ENCODE measurements at regions not wholly inside any gene's neighbourhood (a gene's known extent, or its start where the extent isn't known, plus 50 kb on each side); places are given as distances from the start of the nearest gene placed in this dataset.
A peak's percentile ranks its signal among the peaks of the same experiment; 100 is the strongest.

GRCh38 chr21:36532769-36533467 is 53.0 kb upstream of the CLDN14 start:
- DNase-seq (ENCODE audit: low spot score in 2 of 2) (no peak), FAIRE-seq (no peak)

- FAIRE-seq (no peak), DNase-seq (ENCODE audit: low spot score in 2 of 2) (no peak)
Observed at GRCh38 chr21:36533468-36533848, 53.5 kb upstream of the CLDN14 start.

- FAIRE-seq: no peak
- DNase-seq (ENCODE audit: low spot score in 2 of 2): no peak
Observed at GRCh38 chr21:36534656-36535055, 54.7 kb upstream of the CLDN14 start.

GRCh38 chr21:36535618-36536241 is 55.8 kb upstream of the CLDN14 start:
- DNase-seq (ENCODE audit: low spot score in 2 of 2): no peak
- FAIRE-seq: no peak

GRCh38 chr21:36538761-36539160 is 58.8 kb upstream of the CLDN14 start:
- FAIRE-seq (no peak), DNase-seq (ENCODE audit: low spot score in 2 of 2) (no peak)

- FAIRE-seq (no peak), DNase-seq (ENCODE audit: low spot score in 2 of 2) (no peak)
Observed at GRCh38 chr21:36539434-36540150, 59.7 kb upstream of the CLDN14 start.

- no peak for DNase-seq (ENCODE audit: low spot score in 2 of 2)
- FAIRE-seq: no peak
Observed at GRCh38 chr21:36540700-36541099, 60.8 kb upstream of the CLDN14 start.

GRCh38 chr21:36541721-36542139 is 61.8 kb upstream of the CLDN14 start:
- DNase-seq (ENCODE audit: low spot score in 2 of 2) (no peak), FAIRE-seq (no peak)

- FAIRE-seq (no peak), DNase-seq (ENCODE audit: low spot score in 2 of 2) (no peak)
Observed at GRCh38 chr21:36542312-36543101, 62.6 kb upstream of the CLDN14 start.

- FAIRE-seq: no peak
Observed at GRCh38 chr21:36543924-36544323, 64.0 kb upstream of the CLDN14 start.

GRCh38 chr21:36544545-36544944 is 64.6 kb upstream of the CLDN14 start:
- DNase-seq (ENCODE audit: low spot score in 2 of 2): no peak
- FAIRE-seq: no peak

More at GRCh38 chr21:36543924-36544323, 64.0 kb upstream of the CLDN14 start:
- DNase-seq (ENCODE audit: low spot score in 2 of 2): no peak

- FAIRE-seq (no peak), DNase-seq (ENCODE audit: low spot score in 2 of 2) (no peak)
Observed at GRCh38 chr21:36545776-36546511, 66.0 kb upstream of the CLDN14 start.

GRCh38 chr21:36547464-36547863 is 67.5 kb upstream of the CLDN14 start:
- no peak for FAIRE-seq
- DNase-seq (ENCODE audit: low spot score in 2 of 2): peak in 1 of 2 donors; percentile 25

GRCh38 chr21:36548866-36549265 is 68.9 kb upstream of the CLDN14 start:
- no peak for DNase-seq (ENCODE audit: low spot score in 2 of 2)
- FAIRE-seq: no peak

- no peak for FAIRE-seq
- no peak for DNase-seq (ENCODE audit: low spot score in 2 of 2)
Observed at GRCh38 chr21:36549470-36549869, 69.5 kb upstream of the CLDN14 start.

GRCh38 chr21:36550761-36551160 is 70.8 kb upstream of the CLDN14 start:
- FAIRE-seq (no peak), DNase-seq (ENCODE audit: low spot score in 2 of 2) (no peak)

- DNase-seq (ENCODE audit: low spot score in 2 of 2): no peak
- no peak for FAIRE-seq
Observed at GRCh38 chr21:36551321-36551720, 71.4 kb upstream of the CLDN14 start.

GRCh38 chr21:36551731-36552433 is 72.0 kb upstream of the CLDN14 start:
- peak in 1 of 2 donors; percentile 25 for DNase-seq (ENCODE audit: low spot score in 2 of 2)
- no peak for FAIRE-seq

- DNase-seq (ENCODE audit: low spot score in 2 of 2) (no peak), FAIRE-seq (no peak)
Observed at GRCh38 chr21:36552434-36552785, 72.5 kb upstream of the CLDN14 start.

- DNase-seq (ENCODE audit: low spot score in 2 of 2) (no peak), FAIRE-seq (no peak)
Observed at GRCh38 chr21:36553406-36553805, 73.5 kb upstream of the CLDN14 start.
